HCT116 (cell line): ENCODE measurements at regions not wholly inside any gene's neighbourhood (a gene's known extent, or its start where the extent isn't known, plus 50 kb on each side); places are given as distances from the start of the nearest gene placed in this dataset.

ENCODE experiments used
- ATAC-seq: fragments of 200-7000 bp; cut with Tn5 transposase; 2 replicates; pipeline ENCODE4 v1.9.1; 2020; ENCODE audit warnings: mild to moderate bottlenecking, moderate library complexity
- BruUV-seq: library from RNA; stranded (reverse); fragments of 400-500 nt; replicated peaks from 2 replicates; lab custom pipeline; 2021; lab: Mats Ljungman, UMichigan
- CTCF ChIA-PET: fragments of 300-600 bp; sonication (Branson Sonifier 250); formaldehyde crosslinking; loops from one replicate; lab custom pipeline; 2021; ENCODE audit warnings: antibody characterized with exemption; lab: Charles Lee
- POLR2A ChIA-PET: fragments of 300-600, 350-600 bp; sonication (Branson Sonifier 250); formaldehyde crosslinking; loops from one replicate; lab custom pipeline; 2021; ENCODE audit warnings: antibody characterized with exemption; lab: Charles Lee
- RAD21 ChIA-PET, 2 experiments: fragments of 300-600 bp; sonication (Branson Sonifier 250); formaldehyde crosslinking; loops; one replicate each; lab custom pipeline; 2023; ENCODE audit warnings: low total read pairs in 2 of 2; ENCODE audit not compliant: uncharacterized antibody in 2 of 2, unreplicated experiment in 2 of 2, low non-redundant PET in 1 of 2; lab: Charles Lee
- DNase-seq: peaks from one replicate; pipeline ENCODE4 v3.0.0-alpha.2; 2010; ENCODE audit warnings: low read depth, low spot score
- H2AFZ ChIP-seq: fragments of 200-600 bp; shearing (Covaris generic), sonication (generic); 2 replicates; pipeline ENCODE4 v1.6.1; 2017; ENCODE audit warnings: low read depth, mixed run types, mixed read lengths, antibody characterized with exemption, low read length; ENCODE audit not compliant: poor library complexity, severe bottlenecking
- H3K27ac ChIP-seq: 2 replicates; pipeline ENCODE4 v1.5.1; 2012; ENCODE audit warnings: low read depth, low read length
- H3K27me3 ChIP-seq: fragments of 200-600 bp; sonication (generic); 2 replicates; pipeline ENCODE4 v1.6.1; 2016; ENCODE audit warnings: mixed run types, low read length, mixed read lengths; ENCODE audit not compliant: insufficient read depth
- H3K36me3 ChIP-seq, 2 experiments: fragments of 200-500 bp in 1 of 2; fragments of 200-600 bp in 1 of 2; sonication (Bioruptor generic) in 1 of 2; sonication (generic) in 1 of 2; 2 replicates each; pipeline versions ENCODE4 v1.5.1 to v1.6.1; 2014 to 2016; ENCODE audit warnings: low read length in 2 of 2, inconsistent platforms in 1 of 2, mixed read lengths in 1 of 2, mixed run types in 1 of 2; ENCODE audit not compliant: insufficient read depth in 2 of 2, control insufficient read depth in 1 of 2
- H3K4me1 ChIP-seq, 2 experiments: fragments of 200-600 bp in 1 of 2; sonication (generic) in 1 of 2; 2 replicates each; pipeline versions ENCODE4 v1.5.1 to v1.6.1; 2012 to 2017; ENCODE audit warnings: low read length in 2 of 2, inconsistent platforms in 1 of 2, mild to moderate bottlenecking in 1 of 2, mixed read lengths in 1 of 2, mixed run types in 1 of 2, moderate library complexity in 1 of 2; ENCODE audit not compliant: insufficient read depth in 2 of 2, control insufficient read depth in 1 of 2
- H3K4me2 ChIP-seq: fragments of 200-600 bp; sonication (generic); 2 replicates; pipeline ENCODE4 v1.6.1; 2017; ENCODE audit warnings: mixed run types, low read length, mixed read lengths
- H3K4me3 ChIP-seq, 2 experiments: fragments of 200-600 bp in 1 of 2; sonication (generic) in 1 of 2; replicated peaks in 1 of 2; 2 replicates each; pipeline ENCODE4 v1.5.1; 2011 to 2016; ENCODE audit warnings: low read length in 2 of 2, control low read depth in 1 of 2, low read depth in 1 of 2, mild to moderate bottlenecking in 1 of 2, mixed read lengths in 1 of 2, mixed run types in 1 of 2
- H3K79me2 ChIP-seq: fragments of 200-600 bp; sonication (generic); 2 replicates; pipeline ENCODE4 v1.6.1; 2017; ENCODE audit warnings: mild to moderate bottlenecking, mixed run types, low read length, moderate library complexity, mixed read lengths; ENCODE audit not compliant: insufficient read depth
- H3K9ac ChIP-seq: fragments of 200-600 bp; sonication (generic); 2 replicates; pipeline ENCODE4 v1.6.1; 2016; ENCODE audit warnings: low read length, mixed read lengths
- H3K9me2 ChIP-seq: fragments of 200-600 bp; sonication (generic), shearing (Covaris generic); 2 replicates; pipeline ENCODE4 v1.6.1; 2017; ENCODE audit warnings: mixed run types, mild to moderate bottlenecking, moderate library complexity; ENCODE audit not compliant: insufficient read depth
- H3K9me3 ChIP-seq, 2 experiments: fragments of 200-500 bp in 1 of 2; fragments of 200-600 bp in 1 of 2; sonication (Bioruptor generic) in 1 of 2; sonication (generic) in 1 of 2; 2 replicates each; pipeline ENCODE4 v1.6.1; 2014 to 2017; ENCODE audit warnings: low read length in 2 of 2, mixed read lengths in 2 of 2, inconsistent platforms in 1 of 2, low read depth in 1 of 2, mild to moderate bottlenecking in 1 of 2, mixed run types in 1 of 2, moderate library complexity in 1 of 2; ENCODE audit not compliant: control insufficient read depth in 1 of 2, insufficient read depth in 1 of 2
- H4K20me1 ChIP-seq: fragments of 200-600 bp; sonication (generic), shearing (Covaris generic); 2 replicates; pipeline ENCODE4 v1.6.1; 2017; ENCODE audit warnings: mixed run types, mild to moderate bottlenecking, moderate library complexity; ENCODE audit not compliant: insufficient read depth
- CBX3 ChIP-seq: IDR thresholded peaks from 2 replicates; pipeline ENCODE4 v1.6.1; 2012; ENCODE audit warnings: low read depth
- EZH2 ChIP-seq: fragments of 200-600 bp; sonication (generic); IDR thresholded peaks from 2 replicates; pipeline ENCODE4 v1.6.1; 2017; ENCODE audit warnings: antibody characterized with exemption, mixed run types
- EZH2phosphoT487 ChIP-seq: fragments of 200-600 bp; IDR thresholded peaks from 2 replicates; pipeline ENCODE4 v1.6.1; 2018; ENCODE audit warnings: antibody characterized with exemption, borderline replicate concordance
- JUND ChIP-seq: IDR thresholded peaks from 2 replicates; pipeline ENCODE4 v1.6.1; 2012
- POLR2A ChIP-seq: IDR thresholded peaks from 2 replicates; pipeline ENCODE4 v1.7.0; 2011; ENCODE audit warnings: borderline replicate concordance; ENCODE audit not compliant: insufficient read depth, insufficient read length; ENCODE audit errors: extremely low read depth
- POLR2AphosphoS5 ChIP-seq: IDR thresholded peaks from 2 replicates; pipeline ENCODE4 v1.6.1; 2011; ENCODE audit warnings: mild to moderate bottlenecking, low read depth, low read length, moderate library complexity
- RAD21 ChIP-seq: IDR thresholded peaks from 2 replicates; pipeline ENCODE4 v1.6.1; 2012; ENCODE audit warnings: low read depth, mild to moderate bottlenecking
- SRF ChIP-seq: IDR thresholded peaks from 2 replicates; pipeline ENCODE4 v1.6.1; 2012; ENCODE audit warnings: low read depth
- ZFX ChIP-seq: fragments of 450-650 bp; IDR thresholded peaks from 2 replicates; pipeline ENCODE4 v1.6.1; 2017
- intact Hi-C: fragments of 100-400 bp; cut with micrococcal nuclease; formaldehyde crosslinking; loops from 2 replicates; pipeline ENCODE4 v1.10.0; 2022
- TF ChIP-seq, protein P1 (sequence below): IDR thresholded peaks from 2 replicates; pipeline ENCODE4 v1.6.1; 2012
- TF ChIP-seq, protein P2 (sequence below): IDR thresholded peaks from 2 replicates; pipeline ENCODE4 v1.6.1; 2012
- TF ChIP-seq, protein P3 (sequence below): IDR thresholded peaks from 2 replicates; pipeline ENCODE4 v1.6.1; 2011; ENCODE audit warnings: mild to moderate bottlenecking, low read length, moderate library complexity; ENCODE audit not compliant: insufficient replicate concordance; ENCODE audit errors: extremely low read depth

DNA sequence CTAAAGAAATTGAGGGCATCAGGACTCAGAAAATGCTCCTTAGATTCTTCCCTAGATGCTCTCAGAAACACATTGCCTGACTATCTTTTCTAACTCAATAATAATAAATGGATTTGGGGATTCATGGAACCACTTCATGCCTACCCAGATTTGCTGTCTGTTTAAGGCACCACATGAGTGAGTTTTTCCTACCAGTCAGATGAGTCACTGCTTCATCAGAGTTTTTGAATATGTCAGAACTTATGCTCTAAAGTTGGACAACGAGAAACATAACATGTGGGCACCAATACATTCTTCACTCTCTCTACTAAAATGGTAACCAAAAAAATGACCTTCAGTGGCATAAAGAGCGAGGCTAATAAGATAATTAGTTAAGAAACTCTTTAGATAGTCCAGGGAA is 1135.1 kb downstream of the TUSC7 start:
- Histone ChIP-seq H3K9ac (no peak overlapping the region), H3K4me2 (no peak overlapping the region), H3K9me3 (no peaks in the 10 kb centered on the region), H3K4me1 (no peaks in the 10 kb centered on the region), H2AFZ (no peak overlapping the region), H3K36me3 (no peaks in the 10 kb centered on the region), H3K9me2 (no peaks in the 10 kb centered on the region), H3K27ac (no peak overlapping the region), H3K4me3 (no peak overlapping the region), H4K20me1 (no peaks in the 10 kb centered on the region), H3K79me2 (no peaks in the 10 kb centered on the region)
- ChIA-PET POLR2A (no interaction called here), CTCF (no interaction called here), RAD21 (no interaction called here)
- no peak for ATAC-seq
- DNase-seq, result no peak
- BruUV-seq, result no TSS peak
- no peak for TF ChIP-seq RAD21
- TF ChIP-seq, protein P1, sequence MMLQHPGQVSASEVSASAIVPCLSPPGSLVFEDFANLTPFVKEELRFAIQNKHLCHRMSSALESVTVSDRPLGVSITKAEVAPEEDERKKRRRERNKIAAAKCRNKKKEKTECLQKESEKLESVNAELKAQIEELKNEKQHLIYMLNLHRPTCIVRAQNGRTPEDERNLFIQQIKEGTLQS, result no peak
- TF ChIP-seq, protein P2, sequence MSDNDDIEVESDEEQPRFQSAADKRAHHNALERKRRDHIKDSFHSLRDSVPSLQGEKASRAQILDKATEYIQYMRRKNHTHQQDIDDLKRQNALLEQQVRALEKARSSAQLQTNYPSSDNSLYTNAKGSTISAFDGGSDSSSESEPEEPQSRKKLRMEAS, result no peak
- TF ChIP-seq CBX3, result no peak
- TF ChIP-seq SRF, result no peak
- TF ChIP-seq, protein P3, sequence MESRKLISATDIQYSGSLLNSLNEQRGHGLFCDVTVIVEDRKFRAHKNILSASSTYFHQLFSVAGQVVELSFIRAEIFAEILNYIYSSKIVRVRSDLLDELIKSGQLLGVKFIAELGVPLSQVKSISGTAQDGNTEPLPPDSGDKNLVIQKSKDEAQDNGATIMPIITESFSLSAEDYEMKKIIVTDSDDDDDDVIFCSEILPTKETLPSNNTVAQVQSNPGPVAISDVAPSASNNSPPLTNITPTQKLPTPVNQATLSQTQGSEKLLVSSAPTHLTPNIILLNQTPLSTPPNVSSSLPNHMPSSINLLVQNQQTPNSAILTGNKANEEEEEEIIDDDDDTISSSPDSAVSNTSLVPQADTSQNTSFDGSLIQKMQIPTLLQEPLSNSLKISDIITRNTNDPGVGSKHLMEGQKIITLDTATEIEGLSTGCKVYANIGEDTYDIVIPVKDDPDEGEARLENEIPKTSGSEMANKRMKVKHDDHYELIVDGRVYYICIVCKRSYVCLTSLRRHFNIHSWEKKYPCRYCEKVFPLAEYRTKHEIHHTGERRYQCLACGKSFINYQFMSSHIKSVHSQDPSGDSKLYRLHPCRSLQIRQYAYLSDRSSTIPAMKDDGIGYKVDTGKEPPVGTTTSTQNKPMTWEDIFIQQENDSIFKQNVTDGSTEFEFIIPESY, result no peak
- TF ChIP-seq EZH2phosphoT487, result no peak
- TF ChIP-seq POLR2AphosphoS5, result no peak
- no peak for TF ChIP-seq EZH2
- TF ChIP-seq POLR2A, result no peak
- no peak for TF ChIP-seq JUND
- TF ChIP-seq ZFX, result no peak
- TF ChIP-seq, all 23 proteins: peak for 0
- H3K27me3 ChIP-seq, result 0 out of 2 replicates have a peak, but pooled peaks cover 4% of the 10 kb centered on the region
- intact Hi-C loops, result no loop called here
